Activated T-cell treated with anti-CD3 and anti-CD28 coated beads for 48 hours (primary cell): ENCODE measurements at regions not wholly inside any gene's neighbourhood (a gene's known extent, or its start where the extent isn't known, plus 50 kb on each side); places are given as distances from the start of the nearest gene placed in this dataset.

Experiments used
- DNase-seq: peaks from one replicate; pipeline ENCODE4 v3.0.0-alpha.2; 2020; ENCODE audit warnings: low read depth

GRCh38 chr20:39397646-39398045 is 435.5 kb downstream of the DHX35 start:
- no peak for DNase-seq

- DNase-seq, result no peak
These were observed 433.5 kb downstream of the DHX35 start for GRCh38 chr20:39395478-39396291.

- DNase-seq, result no peak
These were observed 432.3 kb downstream of the DHX35 start for GRCh38 chr20:39394461-39394860.

GRCh38 chr20:39390186-39390585 is 428.0 kb downstream of the DHX35 start:
- DNase-seq, result no peak

GRCh38 chr20:39381595-39381994 is 419.5 kb downstream of the DHX35 start:
- no peak for DNase-seq

GRCh38 chr20:39378776-39379175 is 416.6 kb downstream of the DHX35 start:
- no peak for DNase-seq

- DNase-seq, result no peak
These were observed 414.6 kb downstream of the DHX35 start for GRCh38 chr20:39376788-39377187.

- no peak for DNase-seq
These were observed 402.2 kb downstream of the DHX35 start for GRCh38 chr20:39364320-39364719.

GRCh38 chr20:39359981-39360620 is 398.0 kb downstream of the DHX35 start:
- DNase-seq, result no peak

- DNase-seq, result no peak
These were observed 395.9 kb downstream of the DHX35 start for GRCh38 chr20:39358052-39358451.

- no peak for DNase-seq
These were observed 394.8 kb downstream of the DHX35 start for GRCh38 chr20:39356908-39357307.

- DNase-seq, result no peak
These were observed 387.1 kb downstream of the DHX35 start for GRCh38 chr20:39349240-39349639.

- no peak for DNase-seq
These were observed 385.5 kb downstream of the DHX35 start for GRCh38 chr20:39347626-39348025.

GRCh38 chr20:39342463-39342862 is 380.3 kb downstream of the DHX35 start:
- DNase-seq, result no peak

GRCh38 chr20:39338469-39339376 is 376.6 kb downstream of the DHX35 start:
- no peak for DNase-seq

GRCh38 chr20:39333211-39333610 is 371.1 kb downstream of the DHX35 start:
- DNase-seq, result no peak

GRCh38 chr20:39328347-39328746 is 366.2 kb downstream of the DHX35 start:
- DNase-seq, result no peak

GRCh38 chr20:39326050-39326449 is 363.9 kb downstream of the DHX35 start:
- DNase-seq, result no peak

GRCh38 chr20:39318911-39319310 is 356.8 kb downstream of the DHX35 start:
- no peak for DNase-seq

GRCh38 chr20:39312676-39313075 is 350.5 kb downstream of the DHX35 start:
- no peak for DNase-seq

GRCh38 chr20:39311851-39312506 is 349.8 kb downstream of the DHX35 start:
- no peak for DNase-seq

GRCh38 chr20:39310363-39310995 is 348.3 kb downstream of the DHX35 start:
- DNase-seq, result no peak
